ENCODE measurements at regions not wholly inside any gene's neighbourhood (a gene's known extent, or its start where the extent isn't known, plus 50 kb on each side); places are given as distances from the start of the nearest gene placed in this dataset.

GRCh38 chr5:119954106-119954505 lies 324.7 kb downstream of the FAM170A start:
- TF ChIP-seq POLR2A (IDR thresholded peaks at IDR 0.05) = no peak
- TF ChIP-seq CTCF (IDR thresholded peaks at IDR 0.05) = no peak
